ENCODE measurements at regions not wholly inside any gene's neighbourhood (a gene's known extent, or its start where the extent isn't known, plus 50 kb on each side); places are given as distances from the start of the nearest gene placed in this dataset.
"Not testable (repeated sequence)": the region's sequence is repeated elsewhere in the genome, so short reads cannot be mapped to it uniquely, and the experiment has no call there.

GRCh38 chr10:38315090-38315805 is 221.1 kb downstream of the ZNF37A start:
- H3K4me1 Mint-ChIP-seq, H3K27ac Mint-ChIP-seq, H3K36me3 Mint-ChIP-seq, H3K4me3 Mint-ChIP-seq, H3K27me3 Mint-ChIP-seq, POLR2A ChIA-PET, ATAC-seq, DNase-seq: not testable (repeated sequence)
- peaks cover 0 to 13% (median 1%) of the 10 kb centered on the region in 9 donors for H3K9me3 Mint-ChIP-seq

GRCh38 chr10:38321393-38321792 is 227.3 kb downstream of the ZNF37A start:
- H3K4me1 Mint-ChIP-seq, POLR2A ChIA-PET, DNase-seq, H3K4me3 Mint-ChIP-seq, H3K27me3 Mint-ChIP-seq, H3K27ac Mint-ChIP-seq, H3K36me3 Mint-ChIP-seq, ATAC-seq: not testable (repeated sequence)
- peaks cover 0 to 13% (median 2%) of the 10 kb centered on the region in 9 donors for H3K9me3 Mint-ChIP-seq

GRCh38 chr10:38330306-38330705 is 236.2 kb downstream of the ZNF37A start:
- DNase-seq, H3K27me3 Mint-ChIP-seq, H3K27ac Mint-ChIP-seq, H3K4me1 Mint-ChIP-seq, H3K9me3 Mint-ChIP-seq, ATAC-seq, POLR2A ChIA-PET, H3K36me3 Mint-ChIP-seq, H3K4me3 Mint-ChIP-seq: not testable (repeated sequence)

DNA sequence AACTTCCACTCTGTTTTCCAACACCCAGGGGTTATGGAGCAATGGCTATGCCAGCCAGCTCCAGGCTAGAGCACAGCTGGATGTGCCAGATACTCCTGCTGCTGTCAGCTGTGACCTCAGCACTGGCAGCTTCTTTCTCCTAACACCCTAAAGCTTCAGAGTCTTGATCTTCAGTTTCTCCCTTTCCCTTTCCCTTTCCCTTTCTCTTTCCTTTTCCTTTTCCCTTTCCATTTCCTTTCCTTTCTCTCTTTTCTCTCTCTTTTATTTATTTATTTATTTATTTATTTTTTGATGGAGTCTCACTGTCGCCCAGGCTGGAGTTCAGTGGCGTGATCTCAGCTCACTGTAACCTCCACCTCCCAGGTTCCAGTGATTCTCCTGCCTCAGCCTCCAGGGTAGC is 237.0 kb downstream of the ZNF37A start:
- H3K9me3 Mint-ChIP-seq: not testable (repeated sequence)

DNA sequence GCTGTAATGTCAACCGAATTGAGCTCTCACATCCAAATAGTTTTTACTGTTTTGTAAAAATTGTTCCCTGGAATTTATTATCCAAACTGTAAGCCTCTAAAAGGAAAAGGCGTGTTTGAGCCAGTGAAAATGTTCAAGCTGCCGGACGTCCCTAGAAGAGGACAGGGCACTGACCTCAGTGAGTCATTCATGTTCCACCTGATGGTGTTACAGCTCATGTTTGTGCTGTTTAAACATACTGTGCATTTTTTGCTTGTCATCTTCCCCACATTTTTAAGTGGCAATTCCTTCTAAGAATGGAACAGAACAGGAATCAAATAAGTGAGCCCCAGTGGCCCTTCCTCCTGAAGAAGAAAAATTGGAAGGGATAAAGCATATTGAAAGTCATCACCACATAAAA is 239.6 kb downstream of the ZNF37A start:
- DNase-seq, H3K9me3 Mint-ChIP-seq, POLR2A ChIA-PET, H3K4me1 Mint-ChIP-seq, H3K27me3 Mint-ChIP-seq, H3K4me3 Mint-ChIP-seq, H3K36me3 Mint-ChIP-seq, ATAC-seq, H3K27ac Mint-ChIP-seq: not testable (repeated sequence)

More for the DNA sequence above, 237.0 kb downstream of the ZNF37A start:
- DNase-seq, H3K4me1 Mint-ChIP-seq, H3K27ac Mint-ChIP-seq, H3K36me3 Mint-ChIP-seq, H3K27me3 Mint-ChIP-seq, ATAC-seq, H3K4me3 Mint-ChIP-seq, POLR2A ChIA-PET: not testable (repeated sequence)

GRCh38 chr10:38350645-38351044 is 256.5 kb downstream of the ZNF37A start:
- H3K9me3 Mint-ChIP-seq, POLR2A ChIA-PET, DNase-seq, ATAC-seq, H3K27ac Mint-ChIP-seq, H3K36me3 Mint-ChIP-seq, H3K4me3 Mint-ChIP-seq, H3K4me1 Mint-ChIP-seq: not testable (repeated sequence)
- peaks cover 7 to 37% (median 19%) of the 10 kb centered on the region in 5 donors for H3K27me3 Mint-ChIP-seq

DNA sequence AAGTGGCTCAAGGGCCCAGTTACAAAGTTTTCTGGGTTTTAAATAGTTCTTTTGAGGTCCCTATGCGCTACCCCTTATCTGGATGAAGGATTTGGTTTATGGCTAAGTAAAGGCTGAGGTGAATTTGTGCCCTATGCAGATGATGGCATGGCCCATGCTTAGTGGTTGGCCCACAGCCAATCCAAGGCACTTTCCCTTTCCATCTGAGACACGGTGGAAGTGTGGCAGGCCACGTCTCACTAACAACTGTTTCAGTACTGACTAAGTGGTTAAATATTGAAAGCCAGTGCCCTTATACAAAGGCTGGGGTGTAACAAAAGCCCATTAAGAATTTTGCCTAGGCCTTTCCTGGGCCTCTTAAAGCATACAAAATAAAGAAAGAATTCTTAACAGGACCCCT is 260.3 kb downstream of the ZNF37A start:
- H3K27me3 Mint-ChIP-seq, DNase-seq, POLR2A ChIA-PET, H3K4me3 Mint-ChIP-seq, H3K9me3 Mint-ChIP-seq, ATAC-seq: not testable (repeated sequence)
- Mint-ChIP-seq H3K36me3 (peaks cover 0 to 13% (median 0%) of the 10 kb centered on the region in 3 donors), H3K4me1 (peaks cover 0 to 12% (median 4%) of the 10 kb centered on the region in 4 donors), H3K27ac (peak overlapping the region in 3 of 10 donors; percentile 17 to 52 (median 18))

- Mint-ChIP-seq H3K36me3 (peaks cover 0 to 23% (median 0%) of the 10 kb centered on the region in 3 donors), H3K27ac (peak overlapping the region; percentile 91 to 99 (median 97)), H3K4me3 (peak overlapping the region; percentile 85 to 94 (median 92)), H3K4me1 (peaks cover 0 to 14% (median 4%) of the 10 kb centered on the region in 4 donors)
- H3K9me3 Mint-ChIP-seq, POLR2A ChIA-PET, H3K27me3 Mint-ChIP-seq: not testable (repeated sequence)
- DNase-seq (peak; percentile 61 to 92 (median 82)), ATAC-seq (peak; percentile 97 to 98)
Observed at GRCh38 chr10:38355911-38356526, 261.9 kb downstream of the ZNF37A start.

DNA sequence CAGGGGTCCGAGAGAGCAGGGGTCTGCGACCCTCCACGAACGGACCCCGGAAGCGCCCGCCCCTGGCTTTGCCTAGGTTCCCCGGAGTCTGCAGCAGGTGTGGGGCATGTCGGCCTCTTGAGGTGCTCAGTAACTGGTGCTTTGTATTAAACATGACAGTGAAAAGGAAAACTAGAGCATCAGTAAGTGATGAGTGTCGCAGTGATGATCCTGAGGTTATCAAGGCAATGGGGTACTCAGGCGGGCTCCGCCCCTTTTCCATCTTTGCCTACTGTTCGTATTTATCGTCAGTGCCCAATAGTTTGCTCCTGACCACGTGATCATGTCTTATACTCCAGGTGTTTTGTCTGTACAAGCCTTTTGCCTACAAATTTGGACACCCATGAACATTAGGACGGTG is 262.4 kb downstream of the ZNF37A start:
- Mint-ChIP-seq H3K36me3 (peaks cover 0 to 29% (median 0%) of the 10 kb centered on the region in 3 donors), H3K4me1 (peaks cover 0 to 15% (median 4%) of the 10 kb centered on the region in 4 donors), H3K27ac (peak overlapping the region; percentile 91 to 99 (median 97)), H3K4me3 (peak overlapping the region; percentile 85 to 94 (median 92))
- H3K27me3 Mint-ChIP-seq, H3K9me3 Mint-ChIP-seq, POLR2A ChIA-PET: not testable (repeated sequence)
- DNase-seq: peak in 1 of 10 donors; percentile 20
- peak; percentile 46 to 53 for ATAC-seq

- Mint-ChIP-seq H3K36me3 (peaks cover 0 to 82% (median 0%) of the 10 kb centered on the region in 3 donors), H3K4me1 (peaks cover 4 to 18% (median 8%) of the 10 kb centered on the region in 4 donors), H3K27ac (peak overlapping the region in 4 of 10 donors; percentile 6 to 46 (median 30))
- H3K4me3 Mint-ChIP-seq, H3K27me3 Mint-ChIP-seq, ATAC-seq, H3K9me3 Mint-ChIP-seq, POLR2A ChIA-PET, DNase-seq: not testable (repeated sequence)
Observed at GRCh38 chr10:38362514-38362913, 268.4 kb downstream of the ZNF37A start.

DNA sequence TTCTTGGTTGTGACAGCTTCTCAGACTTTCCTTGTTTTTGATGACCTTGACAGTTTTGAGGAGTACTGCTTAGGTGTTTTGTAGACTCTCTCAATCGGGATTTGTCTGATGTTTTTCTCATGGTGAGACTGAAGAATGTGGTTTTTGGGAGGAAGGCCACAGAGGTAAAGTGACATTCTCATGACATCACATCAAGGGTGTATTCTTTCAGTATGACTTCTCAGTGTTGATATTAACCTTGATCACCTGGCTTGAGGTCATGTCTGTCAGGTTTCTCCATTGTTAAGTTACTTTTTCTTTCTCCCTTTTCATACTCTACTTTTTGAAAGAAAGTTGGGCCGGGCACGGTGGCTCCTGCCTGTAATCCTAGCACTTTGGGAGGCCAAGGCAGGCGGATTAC is 269.9 kb downstream of the ZNF37A start:
- DNase-seq, H3K4me1 Mint-ChIP-seq, H3K27me3 Mint-ChIP-seq, POLR2A ChIA-PET, ATAC-seq, H3K9me3 Mint-ChIP-seq, H3K4me3 Mint-ChIP-seq: not testable (repeated sequence)
- Mint-ChIP-seq H3K36me3 (peaks cover 0 to 83% (median 0%) of the 10 kb centered on the region in 3 donors), H3K27ac (peak overlapping the region in 1 of 10 donors; percentile 17)

DNA sequence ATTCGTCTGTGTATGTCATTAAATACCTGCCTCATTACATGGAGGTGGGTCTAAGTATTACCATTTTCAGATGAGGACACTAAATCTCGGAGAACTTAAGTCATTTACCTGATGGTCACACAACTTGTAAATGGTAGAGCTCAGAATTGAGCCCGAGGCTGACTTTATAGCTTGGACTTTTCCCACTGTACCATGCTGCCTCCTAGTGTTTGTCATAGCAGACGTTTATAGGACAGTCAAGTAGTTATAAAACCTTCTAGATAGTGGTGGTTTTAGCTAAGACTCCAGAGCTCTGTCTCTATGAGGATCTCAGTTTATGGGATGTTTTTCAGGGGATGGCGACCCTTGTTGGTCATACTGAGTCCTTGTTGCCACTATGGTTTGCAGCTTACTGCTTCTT is 271.8 kb downstream of the ZNF37A start:
- peaks cover 0 to 89% (median 0%) of the 10 kb centered on the region in 3 donors for H3K36me3 Mint-ChIP-seq
- POLR2A ChIA-PET: not testable (repeated sequence)

GRCh38 chr10:38383800-38384199 is 289.7 kb downstream of the ZNF37A start:
- H3K9me3 Mint-ChIP-seq, H3K4me3 Mint-ChIP-seq, H3K27ac Mint-ChIP-seq, POLR2A ChIA-PET, H3K27me3 Mint-ChIP-seq, ATAC-seq, DNase-seq, H3K4me1 Mint-ChIP-seq: not testable (repeated sequence)
- H3K36me3 Mint-ChIP-seq: peaks cover 3 to 18% (median 4%) of the 10 kb centered on the region in 3 donors

More for the DNA sequence above, 271.8 kb downstream of the ZNF37A start:
- not testable (repeated sequence) for H3K27me3 Mint-ChIP-seq, H3K9me3 Mint-ChIP-seq, H3K4me3 Mint-ChIP-seq, H3K4me1 Mint-ChIP-seq
- ATAC-seq (peak; percentile 39 to 40), DNase-seq (peak in 3 of 10 donors; percentile 9 to 23 (median 22))
- peak overlapping the region in 1 of 10 donors; percentile 2 for H3K27ac Mint-ChIP-seq

All from naive thymus-derived CD8-positive, alpha-beta T cell (primary cell).